ENCODE measurements at regions not wholly inside any gene's neighbourhood (a gene's known extent, or its start where the extent isn't known, plus 50 kb on each side); places are given as distances from the start of the nearest gene placed in this dataset.

DNA sequence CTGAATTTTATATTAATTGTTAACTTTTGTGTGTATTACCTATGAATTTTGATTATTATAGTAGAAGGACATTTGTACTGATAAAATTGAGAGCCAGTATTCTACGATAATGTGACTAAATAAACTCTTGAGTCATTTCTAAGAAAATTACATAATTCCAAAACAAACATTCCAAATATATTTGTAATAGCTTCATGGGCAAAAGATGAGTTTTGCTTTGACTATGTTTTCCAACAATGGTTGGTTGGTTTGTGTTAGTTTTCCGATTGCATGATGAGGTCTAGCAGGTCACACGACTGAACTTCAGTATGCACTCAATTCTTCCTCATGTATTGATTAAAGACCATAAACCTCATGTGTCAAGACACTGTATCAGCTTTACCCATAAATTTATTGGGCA lies 71.7 kb upstream of the WDR75 start:
- ATAC-seq (peak in 3 of 4 donors; percentile 29 to 34 (median 31)), FAIRE-seq (peak; percentile 43), DNase-seq (no peak)
- H3K4me3 ChIP-seq: no peak overlapping the region
- no peak overlapping the region for H3K27ac ChIP-seq
- peaks cover 0 to 2% (median 0%) of the 10 kb centered on the region in 3 donors for H3K4me1 ChIP-seq
- no peak for TF ChIP-seq CTCF (IDR thresholded peaks at IDR 0.05)
- H3K27me3 ChIP-seq: no peaks in the 10 kb centered on the region
- H3K9me3 ChIP-seq: no peaks in the 10 kb centered on the region
- whole genome bisulfite sequencing, 2 donors: 55 to 57% methylated on average over 3 of the region's 3 CpGs
- no peaks in the 10 kb centered on the region for H3K36me3 ChIP-seq
- intact Hi-C loops (cut with DNase I): no loop called here

DNA sequence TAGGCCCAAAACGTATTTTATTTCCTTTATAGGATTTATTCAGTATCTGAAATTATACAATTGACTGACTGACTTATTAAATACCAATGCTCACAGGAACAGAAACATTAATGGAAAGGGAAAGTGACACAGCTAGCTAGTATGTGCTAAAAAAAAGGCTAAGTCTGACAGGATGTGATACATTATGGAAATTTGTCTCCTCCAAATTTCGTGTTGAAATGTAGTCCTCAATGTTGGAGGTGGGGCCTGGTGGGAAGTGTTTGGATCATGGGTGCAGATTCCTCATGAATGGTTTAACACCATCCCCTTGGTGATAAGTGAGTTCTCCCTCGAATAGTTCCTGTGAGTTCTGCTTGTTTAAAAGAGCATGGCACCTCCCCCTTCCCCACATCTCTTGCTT lies 70.6 kb upstream of the WDR75 start:
- FAIRE-seq: no peak
- intact Hi-C loops (cut with DNase I): no loop called here
- ATAC-seq: no peak
- TF ChIP-seq CTCF (IDR thresholded peaks at IDR 0.05): no peak
- Histone ChIP-seq H3K4me1 (peaks cover 0 to 2% (median 0%) of the 10 kb centered on the region in 3 donors), H3K4me3 (no peak overlapping the region), H3K9me3 (no peaks in the 10 kb centered on the region), H3K27me3 (no peaks in the 10 kb centered on the region), H3K36me3 (no peaks in the 10 kb centered on the region), H3K27ac (no peak overlapping the region)
- no peak for DNase-seq
- WGBS, 2 donors: 47 to 51% methylated on average over 3 of the region's 3 CpGs

DNA sequence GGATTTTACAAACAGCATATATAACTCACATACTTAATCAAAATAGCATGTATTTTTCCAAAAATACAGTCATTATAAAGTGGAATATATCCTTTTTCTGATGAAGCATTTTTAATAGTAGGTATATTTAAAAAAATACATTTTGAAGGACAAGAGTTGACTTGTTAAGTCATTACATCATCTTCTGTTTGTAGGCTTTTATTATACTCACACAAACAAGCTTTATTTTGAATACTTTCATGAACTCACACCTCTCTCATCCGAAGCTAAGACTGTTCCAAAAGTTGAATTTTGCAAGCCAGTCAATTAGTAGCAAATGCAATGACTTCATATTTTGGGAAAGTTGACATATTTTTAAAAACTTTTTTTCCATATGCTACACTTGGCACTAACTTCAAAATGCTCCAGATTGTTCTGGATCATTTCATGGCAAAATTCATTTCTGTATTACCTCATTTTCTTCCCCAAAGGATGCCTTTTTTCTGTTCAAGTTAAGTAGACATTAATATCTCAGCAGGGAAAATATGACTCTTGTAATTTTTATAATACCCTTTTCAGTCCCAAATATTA lies 68.5 kb upstream of the WDR75 start:
- intact Hi-C loops (cut with DNase I): no loop called here
- peaks cover 0 to 2% (median 0%) of the 10 kb centered on the region in 3 donors for H3K4me1 ChIP-seq
- no peaks in the 10 kb centered on the region for H3K9me3 ChIP-seq
- no peak for TF ChIP-seq CTCF (IDR thresholded peaks at IDR 0.05)
- FAIRE-seq (no peak), ATAC-seq (no peak), DNase-seq (no peak)
- no peak overlapping the region for H3K4me3 ChIP-seq
- no peak overlapping the region for H3K27ac ChIP-seq
- H3K36me3 ChIP-seq: no peaks in the 10 kb centered on the region
- 66 to 71% methylated on average over 1 of the region's 1 CpG for WGBS, 2 donors
- H3K27me3 ChIP-seq: no peaks in the 10 kb centered on the region

GRCh38 chr2:189374481-189374880 lies 66.8 kb upstream of the WDR75 start:
- Histone ChIP-seq H3K9me3 (no peaks in the 10 kb centered on the region), H3K36me3 (no peaks in the 10 kb centered on the region), H3K27me3 (no peaks in the 10 kb centered on the region), H3K4me1 (peaks cover 0 to 2% (median 0%) of the 10 kb centered on the region in 3 donors), H3K4me3 (no peak overlapping the region), H3K27ac (no peak overlapping the region)
- intact Hi-C loops (cut with DNase I): no loop called here
- no peak for ATAC-seq
- DNase-seq: no peak
- no peak for TF ChIP-seq CTCF (IDR thresholded peaks at IDR 0.05)
- no peak for FAIRE-seq

DNA sequence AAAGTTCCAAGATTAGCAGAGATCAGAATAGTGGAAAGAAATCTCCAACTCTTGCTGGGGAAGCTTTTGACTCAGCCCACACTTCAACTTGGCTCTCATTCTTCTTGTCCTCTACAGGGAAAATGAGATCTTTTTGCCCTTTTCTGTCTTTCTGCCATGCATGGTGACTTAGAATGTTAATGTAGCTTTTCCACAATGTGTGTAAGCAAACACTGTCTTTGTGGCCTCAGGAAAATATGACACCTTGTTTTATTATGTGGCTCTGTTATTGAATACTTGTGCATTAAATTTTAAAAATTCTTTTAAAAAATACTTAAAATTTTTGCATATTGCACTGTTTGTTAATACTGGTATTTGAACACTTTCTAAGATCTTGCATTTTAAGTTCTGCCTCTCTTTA lies 65.4 kb upstream of the WDR75 start:
- FAIRE-seq (no peak), ATAC-seq (no peak)
- intact Hi-C loops (cut with DNase I): no loop called here

More for the DNA sequence above, 65.4 kb upstream of the WDR75 start:
- TF ChIP-seq CTCF (IDR thresholded peaks at IDR 0.05): no peak
- no peak for DNase-seq
- Histone ChIP-seq H3K27me3 (no peaks in the 10 kb centered on the region), H3K9me3 (no peaks in the 10 kb centered on the region), H3K27ac (no peak overlapping the region), H3K36me3 (no peaks in the 10 kb centered on the region), H3K4me1 (peaks cover 0 to 2% (median 0%) of the 10 kb centered on the region in 3 donors), H3K4me3 (no peak overlapping the region)

All from pancreas (tissue), 10 donors.